ENCODE measurements at regions not wholly inside any gene's neighbourhood (a gene's known extent, or its start where the extent isn't known, plus 50 kb on each side); places are given as distances from the start of the nearest gene placed in this dataset.

GRCh38 chr6:115370202-115370601 is 690.5 kb downstream of the FRK start:
- CTCF ChIA-PET: no interaction called here
- no peaks in the 10 kb centered on the region for H3K36me3 ChIP-seq (ENCODE audit: control insufficient read depth in 2 of 2, extremely low read depth in 1 of 2, insufficient read depth in 2 of 2, low read length in 2 of 2)
- FAIRE-seq: no peak
- no peaks in the 10 kb centered on the region for H3K4me1 ChIP-seq (ENCODE audit: control insufficient read depth, extremely low read depth, insufficient read depth, low read length)
- H3K79me2 ChIP-seq (ENCODE audit: control insufficient read depth, insufficient read depth, low read length): no peaks in the 10 kb centered on the region
- no peaks in the 10 kb centered on the region for H3K9me1 ChIP-seq (replicated peaks; ENCODE audit: control insufficient read depth, extremely low read depth, insufficient read depth, low read length)
- intact Hi-C loops (cut with micrococcal nuclease) (no loop called here), dilution Hi-C loops (cut with MboI; ENCODE audit: extremely low pct_ligation_motif_present, low sequenced_read_pairs) (no loop called here)
- DNase-seq (ENCODE audit: low read depth, low spot score): no peak
- H3K9ac ChIP-seq (replicated peaks; ENCODE audit: extremely low read depth, insufficient read depth, low read length): no peak overlapping the region
- BruUV-seq (replicated peaks): no TSS peak
- no peaks in the 10 kb centered on the region for H3K27me3 ChIP-seq (ENCODE audit: control insufficient read depth in 2 of 2, insufficient read depth in 2 of 2, low read length in 2 of 2)
- H3K27ac ChIP-seq (ENCODE audit: insufficient read depth, low read depth, low read length): no peak overlapping the region
- H3K9me3 ChIP-seq (replicated peaks; ENCODE audit: control insufficient read depth, insufficient read depth, low read length): peaks cover 4% of the 10 kb centered on the region
- TF ChIP-seq GATA2 (IDR thresholded peaks at IDR 0.05; ENCODE audit: insufficient read depth, insufficient read length, low read depth, low read length) (no peak), CTCF (IDR thresholded peaks at IDR 0.05; ENCODE audit: extremely low read depth in 1 of 2, insufficient read depth in 1 of 2, low read depth in 1 of 2, low read length in 2 of 2) (no peak), MYC (IDR thresholded peaks at IDR 0.05; ENCODE audit: low read depth, low read length) (no peak), EZH2 (IDR thresholded peaks at IDR 0.05; ENCODE audit: borderline replicate concordance, low read depth, low read length, severe bottlenecking) (no peak), POLR2A (IDR thresholded peaks at IDR 0.05; ENCODE audit: low read depth, low read length) (no peak), POLR2AphosphoS5 (IDR thresholded peaks at IDR 0.05; ENCODE audit: insufficient read depth, low read depth, low read length) (no peak)
- no peak overlapping the region for H3K4me2 ChIP-seq (ENCODE audit: insufficient read depth, low read length)
- H4K20me1 ChIP-seq (replicated peaks; ENCODE audit: control insufficient read depth, extremely low read depth, insufficient read depth, low read length): no peaks in the 10 kb centered on the region
- POLR2A ChIA-PET: no interaction called here
- no peak overlapping the region for H2AFZ ChIP-seq (ENCODE audit: low read depth, low read length)
- no peak overlapping the region for H3K4me3 ChIP-seq (replicated peaks in 1 of 3; ENCODE audit: insufficient read depth in 1 of 3, low read depth in 1 of 3, low read length in 3 of 3)

- Histone ChIP-seq H3K27ac (ENCODE audit: insufficient read depth, low read depth, low read length) (no peak overlapping the region), H3K4me3 (replicated peaks in 1 of 3; ENCODE audit: insufficient read depth in 1 of 3, low read depth in 1 of 3, low read length in 3 of 3) (no peak overlapping the region), H2AFZ (ENCODE audit: low read depth, low read length) (no peak overlapping the region), H3K79me2 (ENCODE audit: control insufficient read depth, insufficient read depth, low read length) (no peaks in the 10 kb centered on the region), H3K4me2 (ENCODE audit: insufficient read depth, low read length) (no peak overlapping the region), H4K20me1 (replicated peaks; ENCODE audit: control insufficient read depth, extremely low read depth, insufficient read depth, low read length) (no peaks in the 10 kb centered on the region), H3K36me3 (ENCODE audit: control insufficient read depth in 2 of 2, extremely low read depth in 1 of 2, insufficient read depth in 2 of 2, low read length in 2 of 2) (no peaks in the 10 kb centered on the region), H3K4me1 (ENCODE audit: control insufficient read depth, extremely low read depth, insufficient read depth, low read length) (no peaks in the 10 kb centered on the region), H3K27me3 (ENCODE audit: control insufficient read depth in 2 of 2, insufficient read depth in 2 of 2, low read length in 2 of 2) (no peaks in the 10 kb centered on the region), H3K9ac (replicated peaks; ENCODE audit: extremely low read depth, insufficient read depth, low read length) (no peak overlapping the region), H3K9me3 (replicated peaks; ENCODE audit: control insufficient read depth, insufficient read depth, low read length) (peaks cover 1% of the 10 kb centered on the region), H3K9me1 (replicated peaks; ENCODE audit: control insufficient read depth, extremely low read depth, insufficient read depth, low read length) (no peaks in the 10 kb centered on the region)
- TF ChIP-seq JUN (IDR thresholded peaks at IDR 0.05; ENCODE audit: borderline replicate concordance, insufficient read depth, insufficient read length, low read depth): no peak
- no peak for TF ChIP-seq GATA2 (IDR thresholded peaks at IDR 0.05; ENCODE audit: insufficient read depth, insufficient read length, low read depth, low read length)
- no peak for TF ChIP-seq CTCF (IDR thresholded peaks at IDR 0.05; ENCODE audit: extremely low read depth in 1 of 2, insufficient read depth in 1 of 2, low read depth in 1 of 2, low read length in 2 of 2)
- no peak for TF ChIP-seq EZH2 (IDR thresholded peaks at IDR 0.05; ENCODE audit: borderline replicate concordance, low read depth, low read length, severe bottlenecking)
- no peak for TF ChIP-seq FOS (IDR thresholded peaks at IDR 0.05; ENCODE audit: borderline replicate concordance, insufficient read depth, low read length)
- no peak for TF ChIP-seq MYC (IDR thresholded peaks at IDR 0.05; ENCODE audit: low read depth, low read length)
- TF ChIP-seq MAX (IDR thresholded peaks at IDR 0.05; ENCODE audit: insufficient read depth, insufficient read length): no peak
- TF ChIP-seq POLR2AphosphoS5 (IDR thresholded peaks at IDR 0.05; ENCODE audit: insufficient read depth, low read depth, low read length): no peak
- TF ChIP-seq POLR2A (IDR thresholded peaks at IDR 0.05; ENCODE audit: low read depth, low read length): no peak
- no peak for FAIRE-seq
- dilution Hi-C loops (cut with MboI; ENCODE audit: extremely low pct_ligation_motif_present, low sequenced_read_pairs): no loop called here
- intact Hi-C loops (cut with micrococcal nuclease): no loop called here
- no TSS peak for BruUV-seq (replicated peaks)
- no peak for DNase-seq (ENCODE audit: low read depth, low spot score)
- CTCF ChIA-PET: no interaction called here
- POLR2A ChIA-PET: no interaction called here
Observed at GRCh38 chr6:115365783-115366182, 694.9 kb downstream of the FRK start.
